ENCODE measurements at regions not wholly inside any gene's neighbourhood (a gene's known extent, or its start where the extent isn't known, plus 50 kb on each side); places are given as distances from the start of the nearest gene placed in this dataset.
A peak's percentile ranks its signal among the peaks of the same experiment; 100 is the strongest.

DNA sequence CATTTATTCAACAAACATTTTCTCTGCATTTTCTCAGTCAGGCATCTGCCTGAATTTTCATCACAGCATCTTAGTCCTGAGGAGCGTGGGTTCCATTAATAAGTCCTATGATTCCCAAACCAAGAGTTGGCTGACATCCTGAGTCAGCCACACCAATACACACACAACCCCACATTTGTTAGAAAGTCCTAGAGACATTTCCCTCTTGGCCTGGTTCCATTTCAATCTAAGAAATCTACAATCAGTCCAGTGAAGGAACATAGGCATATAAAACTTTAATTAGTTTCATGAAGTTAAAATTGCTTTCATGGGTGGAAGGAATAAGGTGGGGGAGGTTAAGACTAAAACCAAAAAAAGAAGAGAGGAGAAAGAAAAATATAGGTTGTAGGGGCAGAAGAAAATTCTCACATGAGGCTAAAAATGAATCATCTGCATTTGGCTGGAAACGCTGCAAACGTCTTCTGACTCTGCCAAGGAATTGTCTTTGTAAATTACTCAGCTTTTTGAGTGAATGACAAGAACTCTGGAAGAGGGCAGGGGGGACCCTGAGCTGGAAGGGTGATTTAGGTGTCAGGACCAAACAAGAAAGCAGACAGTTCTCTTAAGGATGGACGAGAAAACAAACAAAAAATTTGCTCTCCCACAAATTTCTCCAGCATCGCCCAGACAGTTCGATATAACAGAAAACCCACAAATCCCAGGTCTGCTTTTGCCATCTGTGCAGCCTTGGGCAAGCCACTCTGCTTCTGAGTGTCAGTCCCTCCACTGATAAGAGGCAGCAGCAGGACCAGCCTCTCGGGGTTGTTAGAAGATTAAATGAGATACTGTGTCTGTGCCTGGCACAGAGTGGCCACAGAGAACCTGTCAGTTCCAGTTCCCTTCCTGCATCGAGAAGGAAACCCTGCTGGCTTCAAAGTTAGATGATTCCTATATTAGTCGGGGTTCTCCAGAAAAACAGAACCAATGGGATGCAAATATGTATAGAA lies 289.7 kb downstream of the CDK5RAP2 start:
- no peak for DNase-seq

DNA sequence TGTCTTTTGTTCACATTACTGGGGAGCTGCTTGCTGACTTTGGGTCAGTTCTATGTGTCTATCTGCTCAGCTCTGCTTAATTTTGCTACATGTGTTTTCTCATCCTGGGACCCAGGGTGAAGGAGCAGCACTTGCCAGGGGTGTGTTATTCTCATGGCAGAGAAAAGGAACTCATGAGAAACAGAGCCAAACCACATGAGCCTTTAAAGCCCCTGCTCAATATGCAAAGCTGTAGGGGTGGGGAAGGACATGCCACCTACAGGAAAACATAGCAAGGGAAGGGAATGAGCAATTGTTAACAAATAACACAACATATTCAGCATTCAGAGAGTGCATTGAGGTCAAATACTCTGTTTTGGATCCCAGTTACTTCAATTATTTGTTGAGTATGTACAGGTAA lies 290.9 kb downstream of the CDK5RAP2 start:
- DNase-seq = no peak

DNA sequence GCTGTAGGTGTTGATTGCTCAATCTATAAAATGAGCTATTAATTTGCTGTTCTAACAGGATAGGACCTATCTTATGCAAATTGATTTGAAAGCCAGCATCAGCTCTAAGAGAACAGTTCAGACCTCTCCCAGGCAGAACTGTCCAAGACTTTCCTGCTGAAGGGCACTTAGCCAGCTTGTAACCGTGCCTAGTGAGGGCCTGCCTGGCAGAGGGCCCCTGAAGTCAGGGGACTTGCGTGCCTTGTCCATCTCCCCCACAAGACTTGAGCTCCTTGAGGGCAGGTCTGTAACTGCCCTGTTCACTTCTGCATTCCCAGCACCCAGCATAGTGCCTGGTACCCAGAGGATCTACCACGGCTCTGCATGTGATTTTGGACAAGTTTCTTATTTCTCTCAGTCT lies 293.4 kb downstream of the CDK5RAP2 start:
- no peak for DNase-seq

- DNase-seq = no peak
These were observed 295.1 kb downstream of the CDK5RAP2 start for GRCh38 chr9:120284821-120285220.

GRCh38 chr9:120281665-120282064 lies 298.3 kb downstream of the CDK5RAP2 start:
- DNase-seq = no peak

GRCh38 chr9:120267929-120268328 lies 312.0 kb downstream of the CDK5RAP2 start:
- DNase-seq = no peak

DNA sequence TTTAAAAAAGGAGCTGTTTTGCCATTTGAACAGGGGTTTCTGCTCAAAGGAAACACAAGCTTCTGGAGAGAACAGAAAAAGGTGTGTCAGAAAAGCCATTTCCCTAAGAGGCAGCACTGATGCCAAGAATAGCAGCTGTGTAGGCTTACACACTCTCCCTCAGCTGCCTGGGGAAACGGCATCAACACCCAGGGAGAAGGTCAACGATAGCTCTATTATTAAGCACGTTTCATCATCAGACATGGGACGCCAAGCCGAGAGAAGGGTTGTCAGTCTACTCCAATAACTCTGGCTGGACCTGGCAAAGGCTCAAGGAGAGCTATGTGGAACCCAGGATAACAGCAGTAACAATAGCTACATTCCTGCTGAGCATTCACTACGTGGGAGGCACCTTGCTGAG lies 314.2 kb downstream of the CDK5RAP2 start:
- peak; percentile 47 for DNase-seq

- DNase-seq = no peak
These were observed 315.4 kb downstream of the CDK5RAP2 start for GRCh38 chr9:120264528-120264927.

DNA sequence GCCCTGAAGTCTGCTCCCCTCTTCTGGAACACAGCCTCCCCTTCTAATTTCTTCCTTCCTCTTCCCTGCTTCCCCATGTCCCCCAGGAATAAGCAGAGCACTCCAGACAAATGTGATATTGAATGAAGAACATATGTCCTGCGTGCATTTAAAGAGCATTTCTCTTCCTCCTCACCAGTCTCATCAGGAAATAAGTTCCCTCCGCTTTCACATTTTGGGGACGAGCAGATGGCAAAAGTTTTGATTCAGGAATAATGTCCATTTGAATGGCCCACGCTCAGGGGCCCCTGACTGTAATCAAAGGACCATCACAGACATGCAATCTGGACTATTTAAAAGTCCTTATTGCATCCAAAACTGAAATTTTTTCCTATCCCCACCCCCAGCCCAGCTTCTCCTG lies 316.1 kb downstream of the CDK5RAP2 start:
- DNase-seq = no peak

- DNase-seq = no peak
These were observed 318.5 kb downstream of the CDK5RAP2 start for GRCh38 chr9:120261419-120261818.

GRCh38 chr9:120259100-120259499 lies 320.9 kb downstream of the CDK5RAP2 start:
- DNase-seq = no peak

GRCh38 chr9:120258096-120258495 lies 321.9 kb downstream of the CDK5RAP2 start:
- DNase-seq = no peak

GRCh38 chr9:120257483-120257882 lies 322.5 kb downstream of the CDK5RAP2 start:
- DNase-seq = no peak

GRCh38 chr9:120256146-120256545 lies 323.8 kb downstream of the CDK5RAP2 start:
- DNase-seq = no peak

DNA sequence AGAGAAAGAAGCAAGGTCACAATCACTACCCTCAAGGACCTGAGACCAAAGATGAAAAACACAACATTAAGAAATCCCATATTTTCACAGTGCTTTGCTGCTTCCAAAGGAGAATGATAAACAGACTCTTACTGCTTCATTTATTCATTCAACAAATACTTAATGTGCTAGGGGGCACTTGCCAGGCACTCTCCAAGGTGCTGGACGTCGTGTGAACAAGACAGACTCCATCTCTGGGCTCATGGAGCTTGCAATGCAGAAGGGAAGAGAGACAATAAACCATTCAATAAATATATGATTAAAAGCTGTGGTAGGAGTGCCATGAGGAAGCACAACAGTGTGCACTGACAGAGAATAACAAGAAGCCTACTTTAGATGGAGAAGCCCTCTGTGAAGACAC lies 327.7 kb downstream of the CDK5RAP2 start:
- DNase-seq = no peak

DNA sequence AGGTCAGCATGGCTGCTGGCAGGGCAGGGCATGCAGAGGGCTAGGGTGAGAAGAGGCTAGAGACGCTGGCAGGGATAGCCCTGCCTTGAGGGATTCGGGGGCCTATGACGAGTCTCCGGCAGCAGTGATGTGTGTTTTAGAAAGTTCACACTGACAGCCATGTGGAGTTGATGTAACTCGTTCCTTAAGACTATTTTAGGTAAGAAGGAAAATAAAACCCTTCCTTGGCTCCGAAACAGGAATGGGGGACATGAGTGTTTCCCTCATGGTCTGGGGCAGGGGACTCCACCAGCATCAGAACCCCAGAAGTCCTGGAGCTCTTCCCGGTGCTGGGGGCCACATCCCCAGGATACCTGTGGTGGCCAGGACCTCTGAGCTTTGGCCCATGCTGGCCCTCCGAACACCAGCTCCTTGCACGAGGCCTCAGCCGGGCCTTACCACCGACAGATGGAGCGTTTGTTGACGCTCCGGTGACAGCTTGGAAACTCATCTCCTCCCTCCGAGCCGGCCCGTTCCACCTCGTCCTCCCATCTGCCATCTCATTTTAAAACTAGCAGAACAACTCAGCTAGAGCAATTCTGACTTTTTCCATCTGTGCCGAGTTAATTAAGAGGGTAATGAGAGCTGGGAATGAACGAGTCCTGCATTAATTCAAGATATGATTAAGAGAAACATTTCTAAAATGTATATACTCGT lies 337.7 kb downstream of the CDK5RAP2 start:
- no peak for DNase-seq

GRCh38 chr9:120236596-120236995 lies 343.4 kb downstream of the CDK5RAP2 start:
- no peak for DNase-seq

GRCh38 chr9:120235081-120235480 lies 344.9 kb downstream of the CDK5RAP2 start:
- DNase-seq = no peak

GRCh38 chr9:120230227-120230626 lies 349.7 kb downstream of the CDK5RAP2 start:
- no peak for DNase-seq

DNA sequence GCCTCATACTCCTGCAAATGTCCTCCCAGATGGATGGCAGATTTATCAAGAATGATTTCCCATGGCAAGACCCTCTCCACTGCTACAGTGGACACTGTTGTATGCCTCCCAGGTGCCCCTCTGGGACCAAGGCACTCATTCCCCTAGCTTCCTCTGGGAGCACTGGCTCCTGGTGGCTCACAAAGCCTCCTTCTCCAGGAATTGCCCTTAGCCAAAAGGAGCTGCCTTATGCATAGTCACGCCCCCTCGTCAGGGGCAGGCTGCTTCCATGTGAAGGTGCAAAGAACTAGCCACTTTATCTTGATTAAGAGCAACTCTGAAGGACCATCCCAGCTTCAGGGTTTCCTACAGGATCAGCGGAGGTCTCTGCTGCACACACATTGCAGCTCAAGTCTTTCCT lies 358.1 kb downstream of the CDK5RAP2 start:
- no peak for DNase-seq

DNA sequence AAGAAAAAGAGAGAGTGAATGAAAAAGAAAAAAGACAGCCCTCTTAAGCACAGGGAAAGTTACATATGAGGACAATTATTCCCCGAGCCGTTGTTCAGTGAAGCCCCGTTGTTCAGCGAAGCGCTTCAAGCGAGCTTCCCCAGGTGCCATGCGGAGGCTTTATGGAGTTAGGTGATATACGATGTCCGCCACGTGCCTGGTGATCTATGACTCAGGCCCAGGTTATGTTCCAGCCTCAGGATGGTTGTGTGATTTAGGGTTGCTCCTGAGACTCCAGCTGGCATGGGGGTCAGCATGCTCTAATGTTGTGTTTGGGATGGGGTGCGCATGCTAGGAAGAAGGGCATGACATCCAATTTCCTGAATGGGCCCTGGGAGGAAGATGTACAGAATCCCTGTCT lies 365.6 kb downstream of the CDK5RAP2 start:
- no peak for DNase-seq

GRCh38 chr9:120212853-120213200 lies 367.1 kb downstream of the CDK5RAP2 start:
- DNase-seq = no peak

- no peak for DNase-seq
These were observed 367.7 kb downstream of the CDK5RAP2 start for GRCh38 chr9:120212153-120212852.

GRCh38 chr9:120210274-120210673 lies 369.7 kb downstream of the CDK5RAP2 start:
- DNase-seq = no peak

Measured in SHP77 treated with DMSO at 0.1 percent for 48 hours (cell line).